H9 (cell line): ENCODE measurements at regions not wholly inside any gene's neighbourhood (a gene's known extent, or its start where the extent isn't known, plus 50 kb on each side); places are given as distances from the start of the nearest gene placed in this dataset.

Experiments used
- DNase-seq: peaks from one replicate; pipeline ENCODE4 v3.0.0-alpha.2; 2017
- H2AFZ ChIP-seq: one replicate; pipeline ENCODE4 v1.6.1; 2013; ENCODE audit warnings: mild to moderate bottlenecking, low read length, control low read depth, moderate library complexity
- H2AK5ac ChIP-seq: 2 replicates; pipeline ENCODE4 v1.6.1; 2013; ENCODE audit warnings: low read length, control low read depth, mixed read lengths; ENCODE audit not compliant: insufficient read length
- H2BK120ac ChIP-seq: one replicate; pipeline ENCODE4 v1.6.1; 2013; ENCODE audit warnings: low read depth, mild to moderate bottlenecking, low read length, control low read depth, inconsistent platforms; ENCODE audit not compliant: poor library complexity, severe bottlenecking
- H2BK12ac ChIP-seq: 2 replicates; pipeline ENCODE4 v1.6.1; 2013; ENCODE audit warnings: low read length, control low read depth, mixed read lengths, low read depth; ENCODE audit not compliant: insufficient read length
- H2BK15ac ChIP-seq: 2 replicates; pipeline ENCODE4 v1.6.1; 2013; ENCODE audit warnings: low read depth, low read length, control low read depth
- H2BK20ac ChIP-seq: one replicate; pipeline ENCODE4 v1.6.1; 2013; ENCODE audit warnings: low read depth, mild to moderate bottlenecking, low read length, control low read depth, inconsistent platforms; ENCODE audit not compliant: poor library complexity, severe bottlenecking
- H2BK5ac ChIP-seq: 2 replicates; pipeline ENCODE4 v1.6.1; 2013; ENCODE audit warnings: low read length, control low read depth, mixed read lengths; ENCODE audit not compliant: insufficient read length
- H3K14ac ChIP-seq: 2 replicates; pipeline ENCODE4 v1.6.1; 2013; ENCODE audit warnings: low read length, control low read depth; ENCODE audit not compliant: insufficient read depth
- H3K18ac ChIP-seq: 2 replicates; pipeline ENCODE4 v1.6.1; 2013; ENCODE audit warnings: low read depth, mild to moderate bottlenecking, mixed read lengths, low read length, control low read depth; ENCODE audit not compliant: insufficient read length
- H3K23ac ChIP-seq: 2 replicates; pipeline ENCODE4 v1.6.1; 2013; ENCODE audit warnings: low read length, control low read depth, mixed read lengths, low read depth; ENCODE audit not compliant: insufficient read length
- H3K23me2 ChIP-seq: 2 replicates; pipeline ENCODE4 v1.6.1; 2013; ENCODE audit warnings: low read depth, mild to moderate bottlenecking, mixed read lengths, low read length, control low read depth; ENCODE audit not compliant: insufficient read length, poor library complexity, severe bottlenecking
- H3K27ac ChIP-seq: 2 replicates; pipeline ENCODE4 v1.5.1; 2013; ENCODE audit warnings: low read length, control low read depth, mixed read lengths, low read depth; ENCODE audit not compliant: insufficient read length
- H3K27me3 ChIP-seq: 2 replicates; pipeline ENCODE4 v1.6.1; 2013; ENCODE audit warnings: low read length, control low read depth, inconsistent platforms; ENCODE audit not compliant: insufficient read depth
- H3K4ac ChIP-seq: 2 replicates; pipeline ENCODE4 v1.6.1; 2013; ENCODE audit warnings: low read depth, mild to moderate bottlenecking, control low read depth, inconsistent platforms, low read length, moderate library complexity
- H3K4me1 ChIP-seq: 2 replicates; pipeline ENCODE4 v1.6.1; 2013; ENCODE audit warnings: low read length, control low read depth, inconsistent platforms; ENCODE audit not compliant: insufficient read depth
- H3K4me2 ChIP-seq: 2 replicates; pipeline ENCODE4 v1.6.1; 2013; ENCODE audit warnings: low read length, control low read depth, mixed read lengths; ENCODE audit not compliant: insufficient read length, insufficient read depth
- H3K56ac ChIP-seq: 2 replicates; pipeline ENCODE4 v1.6.1; 2013; ENCODE audit warnings: low read depth, mild to moderate bottlenecking, mixed read lengths, low read length, control low read depth; ENCODE audit not compliant: insufficient read length
- H3K79me1 ChIP-seq: 2 replicates; pipeline ENCODE4 v1.6.1; 2013; ENCODE audit warnings: low read depth, mild to moderate bottlenecking, moderate library complexity, low read length, control low read depth, inconsistent platforms; ENCODE audit not compliant: insufficient read depth, poor library complexity, severe bottlenecking
- H3K79me2 ChIP-seq: 2 replicates; pipeline ENCODE4 v1.6.1; 2013; ENCODE audit warnings: low read length, control low read depth, inconsistent platforms; ENCODE audit not compliant: insufficient read depth
- H3K9ac ChIP-seq: 2 replicates; pipeline ENCODE4 v1.6.1; 2013; ENCODE audit warnings: low read length, control low read depth, mixed read lengths; ENCODE audit not compliant: insufficient read length; ENCODE audit errors: extremely low read depth
- H3K9me3 ChIP-seq: one replicate; pipeline ENCODE4 v1.6.1; 2013; ENCODE audit warnings: low read depth, low read length, inconsistent platforms; ENCODE audit not compliant: control insufficient read depth
- H3T11ph ChIP-seq: one replicate; pipeline ENCODE4 v1.6.1; 2013; ENCODE audit warnings: mild to moderate bottlenecking, low read length, control low read depth, inconsistent platforms
- H4K20me1 ChIP-seq: one replicate; pipeline ENCODE4 v1.6.1; 2013; ENCODE audit not compliant: control insufficient read depth, insufficient read length, insufficient read depth
- H4K5ac ChIP-seq: 2 replicates; pipeline ENCODE4 v1.6.1; 2013; ENCODE audit warnings: low read depth, mild to moderate bottlenecking, mixed read lengths, low read length, control low read depth; ENCODE audit not compliant: insufficient read length
- H4K8ac ChIP-seq: replicated peaks from 2 replicates; pipeline ENCODE4 v1.6.1; 2013; ENCODE audit warnings: low read length, control low read depth, mixed read lengths, low read depth; ENCODE audit not compliant: insufficient read length
- H4K91ac ChIP-seq: 2 replicates; pipeline ENCODE4 v1.6.1; 2013; ENCODE audit warnings: low read depth, mild to moderate bottlenecking, moderate library complexity, mixed read lengths, low read length, control low read depth; ENCODE audit not compliant: insufficient read length
- H3K27ac Mint-ChIP-seq, 3 experiments: 2 replicates in 2 of 3; 3 replicates in 1 of 3; pipeline ENCODE4 v1.8.0; 2020 to 2021; ENCODE audit warnings: mixed read lengths in 3 of 3, mild to moderate bottlenecking in 1 of 3, moderate library complexity in 1 of 3
- H3K27me3 Mint-ChIP-seq: 2 replicates; pipeline ENCODE4 v1.8.0; 2021; ENCODE audit warnings: low read depth, mild to moderate bottlenecking, moderate library complexity, mixed read lengths
- H3K36me3 Mint-ChIP-seq, 3 experiments: 2 replicates in 2 of 3; 3 replicates in 1 of 3; pipeline ENCODE4 v1.8.0; 2020 to 2021; ENCODE audit warnings: low read depth in 3 of 3, mixed read lengths in 3 of 3; ENCODE audit not compliant: insufficient read depth in 1 of 3
- H3K4me1 Mint-ChIP-seq, 2 experiments: 2 replicates each; pipeline ENCODE4 v1.8.0; 2020; ENCODE audit warnings: mixed read lengths in 2 of 2
- H3K4me3 Mint-ChIP-seq, 2 experiments: 2 replicates in 1 of 2; 3 replicates in 1 of 2; pipeline ENCODE4 v1.8.0; 2020 to 2021; ENCODE audit warnings: mild to moderate bottlenecking in 2 of 2, mixed read lengths in 2 of 2, moderate library complexity in 1 of 2
- H3K9me3 Mint-ChIP-seq, 2 experiments: 2 replicates in 1 of 2; 3 replicates in 1 of 2; pipeline ENCODE4 v1.8.0; 2020; ENCODE audit warnings: mild to moderate bottlenecking in 2 of 2, mixed read lengths in 2 of 2, moderate library complexity in 1 of 2
- CTCF ChIP-seq: fragments of 200-600 bp; sonication (generic); conservative IDR thresholded peaks from 3 replicates; pipeline ENCODE4 v1.8.0; 2021; ENCODE audit warnings: antibody characterized with exemption, mild to moderate bottlenecking
- WGBS: extraction: QIAGEN DNeasy Blood & Tissue Kit; methylation state at CpG from one replicate; pipeline ENCODE4 v1.1.7; 2013; ENCODE audit warnings: missing lambda C conversion rate, low lambda C conversion rate, mixed read lengths; ENCODE audit not compliant: insufficient read length; ENCODE audit errors: extremely low coverage; 5-methylcytosine and 5-hydroxymethylcytosine counted together

- no peak overlapping the region for H3K18ac ChIP-seq
- H2AK5ac ChIP-seq = no peak overlapping the region
- no peaks in the 10 kb centered on the region; the same call in 1 of the 2 replicates for H3K27me3 Mint-ChIP-seq
- no peak overlapping the region for H2BK12ac ChIP-seq
- no peak overlapping the region for H4K91ac ChIP-seq
- DNase-seq = no peak
- H3K9me3 Mint-ChIP-seq = no peaks in the 10 kb centered on the region
- peaks cover 2% of the 10 kb centered on the region; the same call in 1 of the 2 replicates for H3K4me1 ChIP-seq
- no peak overlapping the region for H4K8ac ChIP-seq
- TF ChIP-seq CTCF = no peak
- no peak overlapping the region for H2BK120ac ChIP-seq
- H3K4ac ChIP-seq = no peak overlapping the region
- no peaks in the 10 kb centered on the region for H3K79me2 ChIP-seq
- WGBS = no CpG with 5 or more reads among the region's 7 CpGs
- H3K27ac Mint-ChIP-seq = peak overlapping the region in 1 of 3 experiments; percentile 53; a peak in 1 of 7 replicates
- H3K36me3 Mint-ChIP-seq = no peaks in the 10 kb centered on the region
- no peak overlapping the region for H3K23ac ChIP-seq
- H3K79me1 ChIP-seq = no peaks in the 10 kb centered on the region
- no peaks in the 10 kb centered on the region for H3K27me3 ChIP-seq
- no peaks in the 10 kb centered on the region for H3K9me3 ChIP-seq
- H3K27ac ChIP-seq = no peak overlapping the region
- H3K4me3 Mint-ChIP-seq = no peak overlapping the region
- no peak overlapping the region for H2BK15ac ChIP-seq
- H3K4me2 ChIP-seq = no peak overlapping the region
- H2AFZ ChIP-seq = no peak overlapping the region
- no peak overlapping the region for H2BK20ac ChIP-seq
- H4K20me1 ChIP-seq = no peaks in the 10 kb centered on the region
- no peak overlapping the region for H3K56ac ChIP-seq
- H3K23me2 ChIP-seq = no peaks in the 10 kb centered on the region
- H3K14ac ChIP-seq = no peak overlapping the region
- H3T11ph ChIP-seq = no peak overlapping the region
- no peak overlapping the region for H2BK5ac ChIP-seq
- H3K4me1 Mint-ChIP-seq = peaks cover 23 to 42% of the 10 kb centered on the region in 2 experiments
- H3K9ac ChIP-seq = no peak overlapping the region
- H4K5ac ChIP-seq = no peak overlapping the region
Observed at GRCh38 chr2:105635564-105635963, 109.1 kb upstream of the NCK2 start.
